ENCODE measurements at regions not wholly inside any gene's neighbourhood (a gene's known extent, or its start where the extent isn't known, plus 50 kb on each side); places are given as distances from the start of the nearest gene placed in this dataset.
A peak's percentile ranks its signal among the peaks of the same experiment; 100 is the strongest.

- no peak for DNase-seq (ENCODE audit: low read depth)
Measured at GRCh38 chr10:129279446-129280154, 187.4 kb upstream of the MGMT start.

GRCh38 chr10:129280155-129280502 is 186.9 kb upstream of the MGMT start:
- DNase-seq (ENCODE audit: low read depth): no peak

GRCh38 chr10:129280908-129281586 is 186.0 kb upstream of the MGMT start:
- no peak for DNase-seq (ENCODE audit: low read depth)

- DNase-seq (ENCODE audit: low read depth): no peak
Measured at GRCh38 chr10:129285459-129285858, 181.6 kb upstream of the MGMT start.

GRCh38 chr10:129288999-129289584 is 177.9 kb upstream of the MGMT start:
- DNase-seq (ENCODE audit: low read depth): no peak

GRCh38 chr10:129293991-129294700 is 172.9 kb upstream of the MGMT start:
- DNase-seq (ENCODE audit: low read depth): no peak

- DNase-seq (ENCODE audit: low read depth): no peak
Measured at GRCh38 chr10:129294944-129295343, 172.1 kb upstream of the MGMT start.

- DNase-seq (ENCODE audit: low read depth): no peak
Measured at GRCh38 chr10:129305046-129305445, 162.0 kb upstream of the MGMT start.

GRCh38 chr10:129307141-129307540 is 159.9 kb upstream of the MGMT start:
- DNase-seq (ENCODE audit: low read depth): no peak

- DNase-seq (ENCODE audit: low read depth): no peak
Measured at GRCh38 chr10:129308953-129309564, 158.0 kb upstream of the MGMT start.

- DNase-seq (ENCODE audit: low read depth): no peak
Measured at GRCh38 chr10:129309565-129309964, 157.5 kb upstream of the MGMT start.

GRCh38 chr10:129310881-129311280 is 156.2 kb upstream of the MGMT start:
- no peak for DNase-seq (ENCODE audit: low read depth)

- DNase-seq (ENCODE audit: low read depth): no peak
Measured at GRCh38 chr10:129319934-129320333, 147.1 kb upstream of the MGMT start.

GRCh38 chr10:129320340-129320739 is 146.7 kb upstream of the MGMT start:
- no peak for DNase-seq (ENCODE audit: low read depth)

- DNase-seq (ENCODE audit: low read depth): no peak
Measured at GRCh38 chr10:129321727-129322126, 145.3 kb upstream of the MGMT start.

GRCh38 chr10:129322933-129323820 is 143.9 kb upstream of the MGMT start:
- no peak for DNase-seq (ENCODE audit: low read depth)

GRCh38 chr10:129323879-129324278 is 143.2 kb upstream of the MGMT start:
- no peak for DNase-seq (ENCODE audit: low read depth)

- no peak for DNase-seq (ENCODE audit: low read depth)
Measured at GRCh38 chr10:129325893-129326292, 141.1 kb upstream of the MGMT start.

- peak; percentile 14 for DNase-seq (ENCODE audit: low read depth)
Measured at GRCh38 chr10:129328546-129328945, 138.5 kb upstream of the MGMT start.

- DNase-seq (ENCODE audit: low read depth): no peak
Measured at GRCh38 chr10:129329385-129330055, 137.5 kb upstream of the MGMT start.

GRCh38 chr10:129330211-129330610 is 136.8 kb upstream of the MGMT start:
- no peak for DNase-seq (ENCODE audit: low read depth)
